ENCODE measurements at regions not wholly inside any gene's neighbourhood (a gene's known extent, or its start where the extent isn't known, plus 50 kb on each side); places are given as distances from the start of the nearest gene placed in this dataset.

DNA sequence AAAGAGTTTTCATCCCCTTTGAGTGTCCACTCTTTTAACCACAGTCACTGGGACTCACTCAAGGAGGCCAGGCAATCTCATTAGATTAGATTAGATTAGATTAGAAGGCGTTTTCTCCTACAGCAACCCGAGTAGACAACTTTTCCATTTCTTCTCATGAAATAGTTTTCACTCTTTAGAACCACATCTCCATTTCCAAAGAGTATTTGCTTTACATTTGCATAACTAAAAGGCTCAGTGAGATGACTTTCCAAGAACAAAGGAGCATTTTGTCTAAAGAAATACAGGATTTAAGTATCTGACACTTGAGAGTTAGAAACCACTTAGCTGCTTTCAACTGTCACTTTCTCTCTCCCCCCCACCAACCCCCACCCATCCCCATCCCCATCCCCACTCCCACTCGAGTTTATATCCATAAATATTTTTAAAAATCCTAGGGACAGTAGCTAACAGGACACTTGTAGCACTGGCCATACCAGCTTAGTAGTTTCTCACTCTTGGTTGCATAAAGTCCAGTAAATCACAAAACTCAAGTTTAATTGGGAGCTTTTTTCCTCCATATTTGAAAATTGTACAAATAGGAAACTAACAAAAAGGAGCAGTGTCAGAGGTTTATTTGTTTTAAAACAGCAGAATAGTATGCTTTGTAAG lies 2202.9 kb upstream of the WWC1 start:
- DNase-seq (ENCODE audit: low read depth): no peak
- no peak overlapping the region for H3K4me3 ChIP-seq (ENCODE audit: low read depth, low read length)
- TF ChIP-seq, protein P1, sequence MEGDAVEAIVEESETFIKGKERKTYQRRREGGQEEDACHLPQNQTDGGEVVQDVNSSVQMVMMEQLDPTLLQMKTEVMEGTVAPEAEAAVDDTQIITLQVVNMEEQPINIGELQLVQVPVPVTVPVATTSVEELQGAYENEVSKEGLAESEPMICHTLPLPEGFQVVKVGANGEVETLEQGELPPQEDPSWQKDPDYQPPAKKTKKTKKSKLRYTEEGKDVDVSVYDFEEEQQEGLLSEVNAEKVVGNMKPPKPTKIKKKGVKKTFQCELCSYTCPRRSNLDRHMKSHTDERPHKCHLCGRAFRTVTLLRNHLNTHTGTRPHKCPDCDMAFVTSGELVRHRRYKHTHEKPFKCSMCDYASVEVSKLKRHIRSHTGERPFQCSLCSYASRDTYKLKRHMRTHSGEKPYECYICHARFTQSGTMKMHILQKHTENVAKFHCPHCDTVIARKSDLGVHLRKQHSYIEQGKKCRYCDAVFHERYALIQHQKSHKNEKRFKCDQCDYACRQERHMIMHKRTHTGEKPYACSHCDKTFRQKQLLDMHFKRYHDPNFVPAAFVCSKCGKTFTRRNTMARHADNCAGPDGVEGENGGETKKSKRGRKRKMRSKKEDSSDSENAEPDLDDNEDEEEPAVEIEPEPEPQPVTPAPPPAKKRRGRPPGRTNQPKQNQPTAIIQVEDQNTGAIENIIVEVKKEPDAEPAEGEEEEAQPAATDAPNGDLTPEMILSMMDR (IDR thresholded peaks at IDR 0.05; ENCODE audit: control insufficient read depth, extremely low read depth, insufficient read depth): no peak

DNA sequence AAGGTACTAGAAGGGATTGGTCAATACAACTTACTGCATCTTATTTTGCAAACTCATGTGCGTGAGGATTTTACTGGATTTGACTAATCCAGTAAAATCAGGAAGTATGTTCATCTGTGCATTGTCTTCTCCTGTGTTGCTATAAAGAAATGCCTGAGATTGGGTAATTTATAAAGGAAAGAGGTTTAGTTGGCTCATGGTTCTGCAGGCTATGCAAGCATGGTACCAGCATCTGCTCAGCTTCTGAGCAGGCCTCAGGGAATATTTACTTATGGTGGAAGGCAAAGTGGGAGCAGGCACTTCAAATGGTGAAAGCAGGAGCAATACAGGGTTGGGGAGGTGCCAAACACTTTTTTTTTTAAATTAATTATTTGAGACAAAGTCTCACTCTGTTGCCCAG lies 2199.5 kb upstream of the WWC1 start:
- TF ChIP-seq, protein P1 (IDR thresholded peaks at IDR 0.05; ENCODE audit: control insufficient read depth, extremely low read depth, insufficient read depth): no peak
- DNase-seq (ENCODE audit: low read depth): no peak
- no peak overlapping the region for H3K4me3 ChIP-seq (ENCODE audit: low read depth, low read length)

DNA sequence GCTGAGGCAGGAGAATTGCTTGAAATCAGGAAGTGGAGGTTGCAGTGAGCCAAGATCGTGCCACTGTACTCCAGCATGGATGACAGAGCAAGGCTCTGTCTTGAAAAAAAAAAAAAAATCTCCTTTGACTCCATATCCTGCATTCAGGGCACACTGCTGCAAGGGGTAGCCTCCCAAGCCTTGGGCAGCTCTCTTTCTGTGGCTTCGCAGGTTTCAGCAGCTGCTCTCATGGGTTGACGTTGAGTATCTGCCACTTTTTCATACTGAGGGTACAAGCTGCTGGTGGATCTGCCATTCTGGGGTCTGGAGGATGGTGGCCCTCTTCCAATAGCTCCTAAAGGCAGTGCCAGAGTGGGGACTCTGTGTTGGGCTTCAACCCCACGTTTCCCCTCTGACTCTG lies 2198.1 kb upstream of the WWC1 start:
- TF ChIP-seq, protein P1 (IDR thresholded peaks at IDR 0.05; ENCODE audit: control insufficient read depth, extremely low read depth, insufficient read depth): no peak
- no peak overlapping the region for H3K4me3 ChIP-seq (ENCODE audit: low read depth, low read length)
- DNase-seq (ENCODE audit: low read depth): no peak

DNA sequence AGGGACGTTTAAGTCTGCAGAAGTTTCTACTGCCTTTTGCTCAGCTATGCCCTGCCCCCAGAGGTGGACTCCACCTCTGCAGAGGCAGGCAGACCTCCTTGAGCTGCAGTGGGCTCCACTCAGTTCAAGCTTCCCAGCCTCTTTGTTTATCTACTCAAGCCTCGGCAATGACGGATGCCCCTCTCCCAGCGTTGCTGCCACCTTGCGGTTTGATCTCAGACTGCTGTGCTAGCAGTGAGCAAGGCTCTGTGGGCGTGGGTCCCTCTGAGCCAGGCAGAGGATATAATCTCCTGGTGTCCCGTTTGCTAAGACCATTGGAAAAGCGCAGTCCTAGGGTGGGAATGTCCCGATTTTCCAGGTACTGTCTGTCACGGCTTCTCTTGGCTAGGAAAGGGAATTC lies 2188.5 kb upstream of the WWC1 start:
- no peak for DNase-seq (ENCODE audit: low read depth)
- H3K4me3 ChIP-seq (ENCODE audit: low read depth, low read length): no peak overlapping the region
- TF ChIP-seq, protein P1 (IDR thresholded peaks at IDR 0.05; ENCODE audit: control insufficient read depth, extremely low read depth, insufficient read depth): no peak

DNA sequence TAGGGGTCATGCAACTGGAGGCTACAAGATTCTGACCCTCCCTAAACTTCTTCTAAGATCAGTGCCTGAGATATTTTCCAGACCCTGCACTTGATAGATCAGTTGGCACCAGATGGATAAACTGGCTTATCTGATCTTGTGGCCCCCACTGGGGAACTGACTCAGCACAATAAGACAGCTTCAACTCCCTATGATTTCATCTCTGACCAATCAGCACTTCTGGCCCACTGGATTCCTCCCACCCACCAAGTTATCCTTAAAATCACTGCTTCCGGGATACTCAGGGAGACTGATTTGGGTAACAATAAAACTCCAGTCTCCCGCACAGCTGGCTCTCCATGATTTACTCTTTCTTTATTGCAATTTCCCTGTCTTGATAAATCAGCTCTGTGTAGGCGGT lies 2180.4 kb upstream of the WWC1 start:
- H3K4me3 ChIP-seq (ENCODE audit: low read depth, low read length): no peak overlapping the region
- TF ChIP-seq, protein P1 (IDR thresholded peaks at IDR 0.05; ENCODE audit: control insufficient read depth, extremely low read depth, insufficient read depth): no peak
- DNase-seq (ENCODE audit: low read depth): no peak

DNA sequence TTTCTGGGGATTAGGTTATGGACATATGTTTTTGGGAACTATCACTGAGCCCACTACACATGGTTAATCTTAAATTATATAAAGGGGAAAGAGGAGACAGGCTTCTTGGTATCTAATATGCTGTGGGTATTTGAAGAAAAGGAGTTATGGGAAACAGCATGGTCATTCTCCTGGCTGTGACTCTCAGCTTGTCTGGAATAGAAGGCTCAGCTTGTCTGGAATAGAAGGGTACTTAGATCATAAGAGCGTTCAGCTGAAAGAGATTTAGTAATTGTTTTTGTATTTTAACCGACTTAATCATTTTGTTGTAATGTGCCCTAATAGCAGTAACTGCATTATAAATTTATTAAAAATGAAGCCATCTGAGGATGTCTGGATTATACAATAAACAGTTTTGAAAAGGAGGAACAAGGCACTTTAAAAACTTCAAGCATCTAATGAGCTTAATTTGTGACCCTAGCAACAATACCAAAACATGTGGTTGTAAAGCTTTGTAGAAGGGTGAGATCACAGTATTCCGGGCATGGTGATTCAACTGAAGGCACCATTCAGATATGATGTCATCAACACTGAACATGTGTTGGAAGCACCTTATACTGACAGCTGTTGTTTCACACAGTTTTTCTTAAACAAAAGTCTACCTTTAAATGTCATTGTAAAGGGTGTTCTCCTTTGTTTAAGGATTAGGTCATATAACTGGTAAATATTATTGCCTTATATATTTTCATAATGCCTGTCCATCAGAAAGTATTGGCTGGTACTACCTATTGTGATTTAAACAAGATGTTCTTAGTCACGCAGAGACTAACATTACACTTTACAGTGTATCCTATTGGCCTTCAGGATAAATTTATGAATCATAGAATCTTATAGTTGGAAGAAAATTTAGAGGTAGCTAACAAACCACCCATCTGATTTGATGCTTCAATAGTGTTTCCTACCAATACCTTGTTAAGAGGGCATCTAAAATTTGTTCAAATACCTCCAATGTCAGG lies 2174.1 kb upstream of the WWC1 start:
- TF ChIP-seq, protein P1 (IDR thresholded peaks at IDR 0.05; ENCODE audit: control insufficient read depth, extremely low read depth, insufficient read depth): no peak
- no peak overlapping the region for H3K4me3 ChIP-seq (ENCODE audit: low read depth, low read length)
- DNase-seq (ENCODE audit: low read depth): no peak

Data from LNCaP clone FGC (cell line).